GM12874 (cell line): ENCODE measurements at regions not wholly inside any gene's neighbourhood (a gene's known extent, or its start where the extent isn't known, plus 50 kb on each side); places are given as distances from the start of the nearest gene placed in this dataset.

Source experiments
- TF ChIP-seq, protein P1 (sequence below): IDR thresholded peaks from 2 replicates; pipeline ENCODE4 v1.5.1; 2011; ENCODE audit warnings: low read depth, mild to moderate bottlenecking, control low read depth, low read length, moderate library complexity; ENCODE audit not compliant: insufficient read depth

DNA sequence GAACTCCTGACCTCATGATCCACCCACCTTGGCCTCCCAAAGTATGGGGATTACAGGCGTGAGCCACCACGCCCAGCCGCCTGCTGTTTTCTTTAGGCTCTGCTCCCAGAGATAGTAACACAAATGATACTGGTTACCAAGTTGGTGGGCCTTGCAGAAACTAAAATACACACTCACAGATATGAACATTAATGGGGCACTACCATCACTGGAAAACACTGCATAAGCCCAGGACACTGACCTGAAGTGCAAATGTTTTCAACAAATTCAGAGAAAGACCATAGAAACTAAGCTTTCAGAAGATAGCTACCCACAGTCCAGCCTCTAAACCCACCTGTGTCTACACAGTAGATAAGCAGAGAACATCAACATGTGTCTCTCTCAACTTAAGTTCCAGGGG, 180.5 kb downstream of the FCRL5 start:
- TF ChIP-seq, protein P1, sequence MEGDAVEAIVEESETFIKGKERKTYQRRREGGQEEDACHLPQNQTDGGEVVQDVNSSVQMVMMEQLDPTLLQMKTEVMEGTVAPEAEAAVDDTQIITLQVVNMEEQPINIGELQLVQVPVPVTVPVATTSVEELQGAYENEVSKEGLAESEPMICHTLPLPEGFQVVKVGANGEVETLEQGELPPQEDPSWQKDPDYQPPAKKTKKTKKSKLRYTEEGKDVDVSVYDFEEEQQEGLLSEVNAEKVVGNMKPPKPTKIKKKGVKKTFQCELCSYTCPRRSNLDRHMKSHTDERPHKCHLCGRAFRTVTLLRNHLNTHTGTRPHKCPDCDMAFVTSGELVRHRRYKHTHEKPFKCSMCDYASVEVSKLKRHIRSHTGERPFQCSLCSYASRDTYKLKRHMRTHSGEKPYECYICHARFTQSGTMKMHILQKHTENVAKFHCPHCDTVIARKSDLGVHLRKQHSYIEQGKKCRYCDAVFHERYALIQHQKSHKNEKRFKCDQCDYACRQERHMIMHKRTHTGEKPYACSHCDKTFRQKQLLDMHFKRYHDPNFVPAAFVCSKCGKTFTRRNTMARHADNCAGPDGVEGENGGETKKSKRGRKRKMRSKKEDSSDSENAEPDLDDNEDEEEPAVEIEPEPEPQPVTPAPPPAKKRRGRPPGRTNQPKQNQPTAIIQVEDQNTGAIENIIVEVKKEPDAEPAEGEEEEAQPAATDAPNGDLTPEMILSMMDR: no peak

DNA sequence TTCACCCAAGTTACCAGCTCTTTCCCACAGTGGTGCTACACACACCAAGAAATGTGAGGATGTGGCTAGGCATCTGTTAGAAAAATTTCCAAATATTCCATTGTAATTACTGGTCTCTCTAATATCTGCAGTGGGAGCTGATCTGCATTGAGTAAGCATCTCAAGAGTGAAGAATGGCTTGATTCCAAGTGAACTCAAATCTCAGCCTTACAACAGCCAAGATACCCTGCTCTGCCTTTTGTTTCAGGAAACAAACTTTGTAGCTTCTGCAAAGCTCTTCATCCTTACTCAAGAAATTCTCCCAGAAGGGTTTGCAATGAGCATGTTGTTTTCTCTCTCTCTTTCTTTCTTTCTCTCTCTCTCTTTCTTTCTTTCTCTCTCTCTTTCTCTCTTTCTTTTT, 181.1 kb downstream of the FCRL5 start:
- TF ChIP-seq, protein P1: no peak

DNA sequence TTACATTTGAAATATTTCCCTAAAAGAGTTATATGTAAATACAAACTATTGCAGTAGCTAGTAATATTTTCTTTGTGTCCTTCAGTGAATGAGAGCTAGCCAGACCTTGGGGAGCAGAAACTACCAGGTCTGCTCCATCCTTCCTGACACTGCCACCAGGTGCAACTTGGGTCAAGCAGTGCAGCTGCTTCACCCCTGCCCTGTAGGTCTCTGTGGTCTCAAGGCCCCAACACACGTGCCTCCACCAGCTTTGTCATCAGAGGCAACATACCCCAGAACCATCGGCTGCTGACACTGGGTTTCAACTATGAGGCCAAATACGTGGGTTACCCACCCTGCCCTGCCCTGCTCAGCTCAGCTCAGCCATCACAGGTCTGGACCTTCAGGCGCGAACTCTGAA, 181.6 kb downstream of the FCRL5 start:
- TF ChIP-seq, protein P1: no peak

DNA sequence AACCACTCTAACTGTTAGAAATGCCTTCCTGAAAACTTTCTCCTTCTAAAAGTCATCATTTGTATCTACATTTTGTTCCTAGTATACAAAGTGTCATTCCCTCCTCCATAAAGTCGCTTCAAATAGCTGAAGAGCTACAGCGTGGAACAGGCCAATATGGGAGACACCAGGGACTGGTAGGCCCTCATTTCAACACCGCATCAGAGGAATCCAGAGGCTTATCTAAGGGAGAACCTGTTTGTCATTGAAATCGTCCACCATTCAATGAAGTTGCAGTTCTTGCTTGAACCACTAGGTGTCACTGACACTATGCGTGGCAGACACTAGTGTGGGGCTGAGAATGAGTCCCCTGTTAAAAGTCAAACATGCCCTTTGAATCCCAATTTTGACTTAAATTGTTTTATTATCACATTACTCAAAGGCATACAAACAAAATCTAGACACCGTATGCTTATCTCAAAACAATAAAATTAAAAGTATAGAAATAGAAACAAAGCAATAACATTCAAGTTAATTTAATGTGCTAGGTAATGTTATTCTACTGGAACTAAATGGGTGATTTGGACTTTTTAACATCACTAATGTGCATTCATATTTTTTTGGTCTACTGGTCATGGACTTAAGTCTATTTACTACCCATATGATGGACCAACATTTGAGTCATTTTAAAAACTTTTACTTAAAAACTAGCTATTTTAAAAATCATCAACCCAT, 182.3 kb downstream of the FCRL5 start:
- TF ChIP-seq, protein P1: peak; percentile 77

DNA sequence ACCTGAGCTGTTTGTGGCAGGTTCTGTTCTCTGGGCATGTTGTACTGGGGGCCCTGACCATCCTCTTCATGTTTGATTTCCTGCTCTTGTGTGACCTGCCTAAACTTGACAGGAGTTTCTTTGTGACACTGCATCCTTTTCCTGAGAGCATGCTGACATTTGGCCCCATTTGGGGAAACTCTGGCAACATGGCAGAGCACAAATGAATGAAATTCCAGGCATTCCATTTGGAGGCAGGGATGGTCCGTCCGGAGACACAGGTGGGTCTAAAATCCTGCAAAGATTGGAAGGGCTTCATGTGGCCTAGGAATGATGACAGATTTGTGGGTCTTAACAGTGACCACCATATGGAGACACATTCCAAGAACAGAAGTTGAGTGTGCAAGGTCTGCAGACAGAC, 184.0 kb downstream of the FCRL5 start:
- TF ChIP-seq, protein P1: no peak

DNA sequence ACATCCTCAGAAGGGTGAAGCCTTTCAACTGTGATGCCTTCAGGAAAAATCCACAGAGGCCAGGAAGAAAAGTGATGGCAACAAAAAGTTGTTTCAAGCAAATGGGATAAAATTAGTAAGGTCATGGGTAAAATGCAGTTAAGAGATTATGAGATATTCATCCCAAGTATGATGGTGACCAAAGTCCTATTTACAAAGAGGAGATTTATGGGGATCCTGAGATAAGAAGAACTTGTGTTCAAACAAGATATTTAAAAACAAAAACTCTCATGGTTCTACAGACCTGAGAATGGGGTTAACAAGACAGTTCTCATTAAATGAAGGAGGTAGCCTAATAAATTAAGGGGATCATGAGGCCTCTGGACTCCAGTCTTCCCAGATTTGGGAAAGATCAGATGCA, 184.4 kb downstream of the FCRL5 start:
- TF ChIP-seq, protein P1: no peak

DNA sequence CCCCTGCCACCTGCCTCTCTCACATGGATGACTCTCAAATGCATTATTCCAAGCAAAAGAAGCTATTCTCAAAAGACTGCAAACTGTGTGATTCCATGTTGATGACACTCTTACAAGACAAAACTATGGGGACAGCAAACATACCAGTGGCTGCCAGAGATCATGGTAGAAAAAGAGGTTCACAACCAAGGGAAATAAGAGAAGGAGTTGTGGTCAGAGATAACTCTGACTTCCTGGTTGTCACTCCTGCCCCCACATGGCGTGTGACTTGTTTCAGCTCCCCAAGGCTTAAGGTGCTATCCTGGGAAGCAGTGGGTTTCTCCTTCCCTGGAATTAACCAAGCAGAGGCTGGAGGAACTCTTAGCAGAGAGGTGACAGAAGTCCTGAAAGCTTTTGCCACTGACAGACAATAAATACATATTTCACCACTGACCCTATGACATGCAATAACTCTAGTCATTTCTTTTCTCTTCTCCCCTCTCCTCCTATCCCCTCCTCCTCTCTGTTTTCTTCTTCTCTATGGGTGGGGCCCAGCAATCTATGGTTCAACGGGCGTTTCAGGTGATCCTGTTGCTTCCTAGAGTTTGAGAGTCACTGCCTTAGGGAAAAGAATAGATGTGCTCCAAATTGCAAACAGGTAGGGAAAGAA, 185.1 kb downstream of the FCRL5 start:
- TF ChIP-seq, protein P1: no peak
